Bronchial epithelial cell (primary cell): ENCODE measurements at regions not wholly inside any gene's neighbourhood (a gene's known extent, or its start where the extent isn't known, plus 50 kb on each side); places are given as distances from the start of the nearest gene placed in this dataset.

Source experiments
- DNase-seq: peaks from one replicate; pipeline ENCODE4 v3.0.0-alpha.2; 2010; ENCODE audit warnings: low read depth
- FAIRE-seq: peaks from 2 replicates; lab custom pipeline; 2011; peaks lifted over from hg19 to GRCh38; lab: Jason Lieb, UNC
- H3K27me3 ChIP-seq: 2 replicates; pipeline ENCODE4 v1.5.1; 2011; ENCODE audit warnings: low read length; ENCODE audit not compliant: control insufficient read depth, insufficient read depth
- H3K36me3 ChIP-seq: 2 replicates; pipeline ENCODE4 v1.5.1; 2011; ENCODE audit warnings: low read length; ENCODE audit not compliant: control insufficient read depth, insufficient read depth
- H3K4me3 ChIP-seq: 2 replicates; pipeline ENCODE4 v1.5.1; 2011; ENCODE audit warnings: mild to moderate bottlenecking, low read depth, low read length, control low read depth
- CTCF ChIP-seq: IDR thresholded peaks from 2 replicates; pipeline ENCODE4 v1.5.1; 2011; ENCODE audit warnings: mild to moderate bottlenecking, moderate library complexity, low read length, control low read depth, inconsistent platforms; ENCODE audit not compliant: insufficient read depth, severe bottlenecking

GRCh38 chr3:22360164-22360563 is 609.2 kb upstream of the ZNF385D start:
- no peak for FAIRE-seq
- DNase-seq: no peak

GRCh38 chr3:22360970-22361369 is 610.0 kb upstream of the ZNF385D start:
- no peaks in the 10 kb centered on the region for H3K36me3 ChIP-seq
- no peak for FAIRE-seq
- no peak for TF ChIP-seq CTCF
- H3K4me3 ChIP-seq: no peak overlapping the region
- H3K27me3 ChIP-seq: no peaks in the 10 kb centered on the region
- DNase-seq: no peak

More at GRCh38 chr3:22360164-22360563, 609.2 kb upstream of the ZNF385D start:
- H3K4me3 ChIP-seq: no peak overlapping the region
- H3K27me3 ChIP-seq: no peaks in the 10 kb centered on the region
- TF ChIP-seq CTCF: no peak
- no peaks in the 10 kb centered on the region for H3K36me3 ChIP-seq

GRCh38 chr3:22361521-22361920 is 610.5 kb upstream of the ZNF385D start:
- Histone ChIP-seq H3K4me3 (no peak overlapping the region), H3K36me3 (no peaks in the 10 kb centered on the region), H3K27me3 (no peaks in the 10 kb centered on the region)
- no peak for FAIRE-seq
- DNase-seq: no peak
- TF ChIP-seq CTCF: no peak

GRCh38 chr3:22364851-22365250 is 613.8 kb upstream of the ZNF385D start:
- H3K36me3 ChIP-seq: no peaks in the 10 kb centered on the region

GRCh38 chr3:22366781-22367180 is 615.8 kb upstream of the ZNF385D start:
- DNase-seq: no peak
- no peak for TF ChIP-seq CTCF
- Histone ChIP-seq H3K27me3 (peaks cover 6% of the 10 kb centered on the region), H3K4me3 (no peak overlapping the region), H3K36me3 (no peaks in the 10 kb centered on the region)
- no peak for FAIRE-seq

More at GRCh38 chr3:22364851-22365250, 613.8 kb upstream of the ZNF385D start:
- DNase-seq (no peak), FAIRE-seq (no peak)
- TF ChIP-seq CTCF: no peak
- H3K27me3 ChIP-seq: no peaks in the 10 kb centered on the region
- H3K4me3 ChIP-seq: no peak overlapping the region

- TF ChIP-seq CTCF: no peak
- no peaks in the 10 kb centered on the region for H3K36me3 ChIP-seq
- H3K4me3 ChIP-seq: no peak overlapping the region
- H3K27me3 ChIP-seq: peaks cover 12% of the 10 kb centered on the region
- DNase-seq (no peak), FAIRE-seq (no peak)
These were observed 620.0 kb upstream of the ZNF385D start for GRCh38 chr3:22371036-22371435.
